Adrenal gland (tissue), 5 donors: ENCODE measurements at regions not wholly inside any gene's neighbourhood (a gene's known extent, or its start where the extent isn't known, plus 50 kb on each side); places are given as distances from the start of the nearest gene placed in this dataset.

Source experiments
- CTCF ChIP-seq, 6 experiments: fragments of 450-650 bp in 4 of 6; fragments of 200-600 bp in 2 of 6; sonication (generic) in 1 of 6; IDR thresholded peaks; 1 replicate in 5 of 6; 2 replicates in 1 of 6; pipeline versions ENCODE4 v1.5.1 to v1.8.0; 2016 to 2021; ENCODE audit warnings: antibody characterized with exemption in 6 of 6, mild to moderate bottlenecking in 2 of 6, moderate library complexity in 1 of 6
- POLR2A ChIP-seq, 2 donors: fragments of 450-650 bp; IDR thresholded peaks; one replicate each; pipeline ENCODE4 v1.6.1; 2017; ENCODE audit warnings: antibody characterized with exemption in 2 of 2, mild to moderate bottlenecking in 2 of 2, moderate library complexity in 1 of 2
- donor health status: DM: no; HTN: no; CAD: no.

GRCh38 chr5:56596155-56596554, 219.2 kb upstream of the MAP3K1 start:
- TF ChIP-seq CTCF (IDR thresholded peaks at IDR 0.05) (no peak), POLR2A (IDR thresholded peaks at IDR 0.05) (no peak)
